ENCODE measurements at regions not wholly inside any gene's neighbourhood (a gene's known extent, or its start where the extent isn't known, plus 50 kb on each side); places are given as distances from the start of the nearest gene placed in this dataset.

GRCh38 chrX:127762663-127763062, 289.5 kb downstream of the ACTRT1 start:
- no peak for TF ChIP-seq CTCF (conservative IDR thresholded peaks at IDR 0.05; ENCODE audit: low read depth, low read length)
- no peak for TF ChIP-seq EZH2 (IDR thresholded peaks at IDR 0.05; ENCODE audit: borderline replicate concordance, low read depth, low read length, poor library complexity, severe bottlenecking)
